Fibroblast of the conjunctiva (primary cell): ENCODE measurements at regions not wholly inside any gene's neighbourhood (a gene's known extent, or its start where the extent isn't known, plus 50 kb on each side); places are given as distances from the start of the nearest gene placed in this dataset.
"Not testable (repeated sequence)": the region's sequence is repeated elsewhere in the genome, so short reads cannot be mapped to it uniquely, and the experiment has no call there.

Experiments
- DNase-seq: peaks from one replicate; pipeline ENCODE4 v3.0.0-alpha.2; 2010; ENCODE audit warnings: low read depth

GRCh38 chr18:43805646-43806194 lies 528.4 kb upstream of the SYT4 start:
- DNase-seq = peak; percentile 34

GRCh38 chr18:43812627-43813026 lies 535.3 kb upstream of the SYT4 start:
- DNase-seq = no peak

- no peak for DNase-seq
Measured at GRCh38 chr18:43819397-43819796, 542.1 kb upstream of the SYT4 start.

GRCh38 chr18:43819873-43820272 lies 542.6 kb upstream of the SYT4 start:
- no peak for DNase-seq

- no peak for DNase-seq
Measured at GRCh38 chr18:43825768-43826167, 548.5 kb upstream of the SYT4 start.

DNA sequence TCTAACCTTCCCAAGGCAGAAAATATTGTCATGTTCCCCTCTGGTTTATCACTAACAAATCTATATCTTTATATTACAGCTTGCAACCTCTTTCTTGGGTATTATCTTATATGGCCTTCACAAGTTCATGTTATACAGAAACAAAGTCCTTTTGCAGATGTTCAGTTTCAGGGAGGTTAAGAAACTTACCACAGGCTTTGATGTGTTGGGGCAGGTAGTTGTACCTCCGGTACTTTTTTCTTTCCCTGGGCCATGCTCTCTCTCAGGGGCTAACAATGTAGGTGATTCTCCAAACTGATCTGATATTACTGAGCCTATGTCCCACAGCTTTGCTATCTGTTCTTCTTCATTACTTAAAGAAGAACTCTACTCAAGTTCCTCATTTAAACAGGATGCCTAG lies 548.9 kb upstream of the SYT4 start:
- no peak for DNase-seq

GRCh38 chr18:43827311-43827710 lies 550.0 kb upstream of the SYT4 start:
- DNase-seq = no peak

DNA sequence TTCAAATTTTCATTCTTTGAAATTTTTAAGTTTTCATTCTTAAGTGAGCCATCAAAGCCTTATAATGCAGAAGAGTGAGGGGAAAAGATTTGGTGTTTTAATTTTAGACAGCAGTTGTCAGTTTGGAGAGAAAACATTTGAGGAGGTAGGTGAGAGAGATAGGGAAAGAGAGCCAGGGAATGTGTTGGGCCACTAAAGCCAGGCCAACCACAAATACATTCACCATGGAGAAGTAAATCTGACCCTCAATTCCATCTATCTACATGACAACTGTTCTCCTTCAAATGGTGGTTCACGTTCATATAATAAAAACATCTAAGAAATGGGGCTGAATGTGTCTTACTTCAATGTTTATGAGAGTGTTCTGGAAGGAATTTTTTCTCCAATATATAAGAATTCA lies 553.0 kb upstream of the SYT4 start:
- no peak for DNase-seq

GRCh38 chr18:43830947-43831346 lies 553.7 kb upstream of the SYT4 start:
- no peak for DNase-seq

GRCh38 chr18:43846299-43846698 lies 569.0 kb upstream of the SYT4 start:
- no peak for DNase-seq

GRCh38 chr18:43847164-43848091 lies 570.1 kb upstream of the SYT4 start:
- DNase-seq = peak; percentile 39

GRCh38 chr18:43849831-43850230 lies 572.5 kb upstream of the SYT4 start:
- not testable (repeated sequence) for DNase-seq

DNA sequence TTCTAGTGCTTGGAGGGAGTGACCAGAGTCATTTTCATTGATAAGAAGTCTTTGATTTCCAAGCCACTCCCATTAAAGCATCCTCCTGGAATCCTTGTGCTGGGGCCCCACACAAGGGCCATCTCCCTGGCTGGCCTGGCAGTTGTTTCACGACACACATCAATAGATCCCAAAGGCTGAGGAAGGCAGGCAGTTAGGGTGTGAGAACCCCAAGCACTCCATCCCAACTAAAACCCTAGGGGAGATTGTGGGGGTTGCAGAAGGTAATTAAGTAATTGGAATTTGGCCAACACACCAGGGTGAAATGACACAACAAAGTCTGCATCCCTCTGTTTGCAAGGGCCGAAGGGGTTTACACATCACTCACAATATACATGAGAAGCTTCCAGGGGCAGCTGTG lies 578.1 kb upstream of the SYT4 start:
- DNase-seq = no peak

DNA sequence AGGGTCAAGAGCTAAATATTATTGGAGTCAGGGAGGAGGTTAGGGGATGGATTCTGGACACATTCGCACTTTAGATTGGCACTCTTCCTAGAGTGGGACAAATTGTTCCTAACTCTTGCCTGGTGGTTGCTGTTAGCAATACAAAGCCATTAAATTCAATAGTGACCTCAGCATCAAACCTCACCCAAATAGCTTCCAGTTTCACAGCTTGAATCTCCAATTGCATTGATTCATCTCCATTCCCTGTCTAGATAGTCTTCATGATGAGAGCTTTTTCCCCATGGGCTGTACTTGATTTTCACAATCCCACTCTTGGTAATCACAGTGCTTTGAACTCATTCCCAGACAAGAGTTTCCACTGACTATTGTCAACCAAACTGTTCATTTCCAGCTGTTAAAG lies 585.9 kb upstream of the SYT4 start:
- peak; percentile 92 for DNase-seq

DNA sequence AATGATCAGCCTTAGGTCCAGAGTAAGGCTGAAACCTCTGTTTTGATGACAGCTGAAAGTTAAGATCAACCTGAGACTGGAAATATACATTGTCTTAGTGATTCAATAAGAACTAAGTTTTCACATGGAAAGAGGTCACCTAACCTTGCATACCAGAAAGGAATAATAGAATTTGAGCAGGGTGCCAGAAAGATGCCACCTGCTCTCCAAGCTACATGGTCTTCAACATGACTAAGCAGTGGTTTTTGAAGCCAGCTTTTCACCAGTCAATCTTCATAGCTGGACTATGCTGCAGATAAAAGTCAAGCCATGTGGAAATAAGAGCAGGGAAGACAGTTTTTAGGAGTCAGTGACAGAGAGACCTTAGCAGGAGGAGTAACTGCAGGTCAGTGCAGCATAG lies 589.4 kb upstream of the SYT4 start:
- DNase-seq = no peak

- no peak for DNase-seq
Measured at GRCh38 chr18:43868497-43868995, 591.3 kb upstream of the SYT4 start.

DNA sequence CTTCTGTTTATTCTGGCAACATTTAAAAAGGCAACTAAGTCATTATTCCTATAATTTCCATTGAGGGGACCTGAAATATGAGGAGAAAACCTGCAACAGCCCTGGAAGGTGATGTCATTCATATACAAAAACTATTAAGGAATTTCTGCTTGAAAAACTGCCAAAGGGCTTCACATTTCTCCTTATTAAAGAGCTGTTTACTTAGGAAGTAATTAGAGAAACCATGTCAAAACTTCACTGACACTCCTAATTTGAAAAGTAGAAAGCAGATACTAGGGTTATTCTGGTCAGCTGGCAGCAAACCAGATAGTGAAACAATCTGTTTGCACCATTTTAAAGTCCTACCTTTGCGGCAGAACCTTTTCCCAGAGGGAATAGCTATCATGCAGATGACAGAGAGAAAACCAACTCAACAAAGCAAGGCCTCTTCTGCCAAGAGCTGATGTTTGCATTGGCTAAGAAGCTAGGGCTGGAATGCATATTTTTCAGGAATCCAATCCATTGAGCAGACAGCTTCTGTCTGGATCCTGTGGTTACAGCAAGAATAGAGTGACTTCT lies 592.2 kb upstream of the SYT4 start:
- peak; percentile 75 for DNase-seq

DNA sequence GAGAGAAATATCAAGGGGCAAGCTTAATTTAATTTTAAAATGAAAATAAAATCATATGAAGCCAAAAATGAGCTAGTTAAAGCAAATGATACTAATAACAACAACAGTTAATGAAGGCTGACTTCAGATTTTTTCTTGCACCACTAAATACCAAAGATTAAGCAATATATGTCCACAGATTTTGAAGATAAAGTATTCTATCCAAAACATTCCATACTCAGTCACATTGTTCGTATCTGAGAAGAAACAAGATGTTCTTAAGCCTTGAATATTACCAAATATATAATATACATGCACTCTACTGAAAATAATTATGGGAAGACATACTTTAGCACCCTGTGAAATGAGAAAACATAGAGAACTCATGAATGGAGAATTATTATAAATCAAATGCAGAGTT lies 593.3 kb upstream of the SYT4 start:
- DNase-seq = no peak

- DNase-seq = no peak
Measured at GRCh38 chr18:43875511-43875910, 598.2 kb upstream of the SYT4 start.

DNA sequence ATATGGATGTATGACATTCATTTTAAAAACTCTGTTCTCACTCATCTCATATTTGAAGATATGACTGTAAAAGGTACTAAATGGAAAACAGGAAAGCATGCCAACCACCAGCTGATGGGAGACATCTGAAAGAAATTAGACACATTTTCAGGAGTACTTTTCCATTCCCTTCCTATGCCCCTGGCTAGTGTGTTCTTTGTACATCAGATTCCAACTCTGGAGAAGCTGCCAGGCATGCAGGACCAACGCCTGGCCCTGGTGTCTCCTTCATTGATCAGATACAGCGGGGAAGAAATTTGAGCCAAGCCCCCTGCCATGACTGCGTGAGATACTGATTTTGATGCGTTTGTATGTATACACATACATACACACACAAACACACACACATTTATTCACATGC lies 599.0 kb upstream of the SYT4 start:
- DNase-seq = no peak

- no peak for DNase-seq
Measured at GRCh38 chr18:43876748-43877147, 599.5 kb upstream of the SYT4 start.

DNA sequence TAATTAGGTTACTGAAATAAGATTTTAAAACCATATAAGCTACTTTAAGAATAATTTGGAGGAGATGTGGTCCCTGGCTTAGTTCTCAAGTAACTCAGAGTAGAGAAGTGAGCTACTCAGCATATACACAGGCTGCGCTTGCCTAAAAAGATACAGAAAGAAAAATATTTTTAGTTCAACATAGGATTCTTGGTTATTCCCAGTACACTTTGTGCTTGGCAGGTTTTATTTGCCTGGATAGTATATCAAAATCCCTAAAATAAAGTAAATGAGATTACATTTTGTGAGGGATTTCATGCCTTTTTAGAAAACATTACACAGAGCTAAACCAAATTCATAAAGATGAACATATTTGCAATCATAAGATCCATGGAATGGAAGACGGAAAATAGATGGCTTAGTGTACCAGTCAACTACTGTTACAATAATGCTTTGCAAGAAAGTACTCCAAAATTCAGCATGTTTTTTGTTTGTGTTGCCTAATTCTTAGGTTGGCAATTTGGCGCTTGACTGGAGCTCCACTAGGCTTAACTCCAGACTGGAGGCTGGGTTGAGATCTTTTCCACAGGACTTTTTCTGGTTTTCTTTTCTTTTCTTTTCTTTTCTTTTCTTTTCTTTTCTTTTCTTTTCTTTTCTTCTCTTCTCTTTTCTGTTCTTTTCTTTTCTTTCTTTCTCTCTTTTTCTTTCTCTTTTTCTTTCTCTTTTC lies 600.5 kb upstream of the SYT4 start:
- no peak for DNase-seq

- no peak for DNase-seq
Measured at GRCh38 chr18:43879415-43879814, 602.1 kb upstream of the SYT4 start.
